Stimulated activated CD8-positive, alpha-beta memory T cell treated with anti-CD3 and anti-CD28 coated beads, Interleukin-12 subunit alpha, Interleukin-12 subunit beta, amount 100 ng/mL, for 1 hour (primary cell): ENCODE measurements at regions not wholly inside any gene's neighbourhood (a gene's known extent, or its start where the extent isn't known, plus 50 kb on each side); places are given as distances from the start of the nearest gene placed in this dataset.

Source experiments
- DNase-seq: peaks from one replicate; pipeline ENCODE4 v3.0.0-alpha.2; 2020; ENCODE audit warnings: low read depth

GRCh38 chr4:13938299-13938698 is 310.8 kb upstream of the BOD1L1 start:
- DNase-seq = no peak

GRCh38 chr4:13940921-13941320 is 313.4 kb upstream of the BOD1L1 start:
- no peak for DNase-seq

GRCh38 chr4:13942977-13943376 is 315.5 kb upstream of the BOD1L1 start:
- DNase-seq = no peak

- no peak for DNase-seq
Measured at GRCh38 chr4:13944095-13944511, 316.6 kb upstream of the BOD1L1 start.

GRCh38 chr4:13947921-13948320 is 320.4 kb upstream of the BOD1L1 start:
- DNase-seq = no peak

GRCh38 chr4:13950491-13950890 is 323.0 kb upstream of the BOD1L1 start:
- DNase-seq = no peak

GRCh38 chr4:13953083-13953482 is 325.6 kb upstream of the BOD1L1 start:
- DNase-seq = no peak

GRCh38 chr4:13955551-13955950 is 328.0 kb upstream of the BOD1L1 start:
- DNase-seq = no peak

- no peak for DNase-seq
Measured at GRCh38 chr4:13956947-13957346, 329.4 kb upstream of the BOD1L1 start.

GRCh38 chr4:13957871-13958270 is 330.3 kb upstream of the BOD1L1 start:
- DNase-seq = no peak

GRCh38 chr4:13963601-13964000 is 336.1 kb upstream of the BOD1L1 start:
- no peak for DNase-seq

- DNase-seq = no peak
Measured at GRCh38 chr4:13966231-13967195, 339.0 kb upstream of the BOD1L1 start.

- no peak for DNase-seq
Measured at GRCh38 chr4:13968723-13969122, 341.2 kb upstream of the BOD1L1 start.

- no peak for DNase-seq
Measured at GRCh38 chr4:13970349-13970748, 342.8 kb upstream of the BOD1L1 start.

- DNase-seq = no peak
Measured at GRCh38 chr4:13977746-13978145, 350.2 kb upstream of the BOD1L1 start.

- no peak for DNase-seq
Measured at GRCh38 chr4:13980317-13981310, 353.1 kb upstream of the BOD1L1 start.

GRCh38 chr4:13981499-13981898 is 354.0 kb upstream of the BOD1L1 start:
- no peak for DNase-seq

GRCh38 chr4:13982010-13982409 is 354.5 kb upstream of the BOD1L1 start:
- no peak for DNase-seq

GRCh38 chr4:13983189-13983790 is 355.8 kb upstream of the BOD1L1 start:
- DNase-seq = no peak

- no peak for DNase-seq
Measured at GRCh38 chr4:13984991-13985800, 357.7 kb upstream of the BOD1L1 start.

- no peak for DNase-seq
Measured at GRCh38 chr4:13985837-13986236, 358.3 kb upstream of the BOD1L1 start.
